HPDE6-E6E7 (cell line): ENCODE measurements at regions not wholly inside any gene's neighbourhood (a gene's known extent, or its start where the extent isn't known, plus 50 kb on each side); places are given as distances from the start of the nearest gene placed in this dataset.
A peak's percentile ranks its signal among the peaks of the same experiment; 100 is the strongest.
"Not testable (repeated sequence)": the region's sequence is repeated elsewhere in the genome, so short reads cannot be mapped to it uniquely, and the experiment has no call there.

ENCODE experiments used
- DNase-seq: peaks from one replicate; pipeline ENCODE4 v3.0.0; 2011; ENCODE audit warnings: missing footprints; ENCODE audit errors: extremely low spot score

DNA sequence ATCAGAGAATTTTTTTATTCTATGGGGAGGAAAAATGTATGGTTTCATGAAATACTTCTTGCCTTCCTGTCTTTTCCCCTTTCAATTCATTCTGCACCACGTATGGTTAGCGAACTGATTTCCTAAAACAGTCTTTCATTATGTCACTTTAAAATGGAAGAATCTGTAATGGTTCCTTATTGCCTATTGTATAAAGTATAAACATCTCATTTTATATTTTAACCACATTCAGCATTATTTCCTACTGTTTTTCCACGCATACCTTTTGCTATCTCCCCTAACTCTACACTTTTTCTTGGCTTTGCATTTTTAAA is 232.3 kb upstream of the B3GALT2 start:
- DNase-seq = no peak

DNA sequence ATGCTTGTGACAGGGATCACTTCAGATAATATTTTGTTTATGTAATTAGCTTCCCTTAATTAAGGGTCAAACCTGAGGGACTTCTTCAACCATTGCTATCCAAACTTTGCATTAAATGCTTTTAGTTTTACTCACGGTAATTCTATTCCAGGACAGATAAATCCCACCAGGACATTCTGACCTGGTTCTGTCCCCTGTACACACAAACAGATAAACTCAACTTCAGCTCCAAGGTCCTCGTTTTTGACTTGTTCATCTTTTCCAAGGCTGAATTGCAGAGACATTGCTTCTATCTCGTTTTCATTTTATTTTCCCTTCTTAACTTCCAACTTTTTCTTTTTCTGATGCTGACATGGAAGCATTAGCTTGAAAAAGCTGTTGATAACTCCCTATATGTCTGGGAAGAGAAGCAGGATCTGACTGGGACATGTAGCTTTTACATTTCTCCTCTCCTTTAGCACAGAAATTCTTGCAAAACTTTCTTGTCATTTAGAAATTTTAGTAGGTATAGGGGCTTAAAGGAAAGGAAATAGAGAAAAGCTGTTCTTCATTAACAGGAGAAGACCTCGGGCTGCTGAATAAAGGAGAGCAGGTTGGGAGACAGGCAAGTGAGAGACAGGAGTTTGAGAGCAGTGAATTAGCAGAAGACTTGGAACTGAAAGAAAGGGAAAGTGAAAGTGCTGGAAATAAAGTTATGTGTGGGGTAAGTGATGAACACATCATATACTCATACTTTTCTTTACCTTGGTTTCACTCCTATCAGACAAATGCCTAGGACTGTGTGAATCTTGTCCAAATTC is 231.7 kb upstream of the B3GALT2 start:
- peak; percentile 34 for DNase-seq

DNA sequence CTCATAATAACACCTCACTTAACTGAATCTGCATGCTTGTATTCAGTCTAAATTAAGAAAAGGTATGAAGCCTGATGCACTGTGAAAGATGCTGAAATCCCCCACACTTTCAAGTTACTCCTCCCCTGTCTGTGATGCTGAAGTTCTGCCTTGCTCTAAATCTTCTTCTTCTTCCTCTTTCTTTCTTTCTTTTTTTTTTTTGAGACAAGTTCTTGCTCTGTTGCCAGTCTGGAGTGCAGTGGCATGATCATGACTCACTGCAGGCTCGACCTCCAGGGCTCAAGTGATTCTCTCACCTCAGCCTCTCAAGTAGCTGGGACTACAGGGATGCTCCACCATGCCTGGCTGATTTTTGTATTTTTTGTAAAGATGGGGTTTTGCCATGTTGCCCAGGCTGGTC is 231.0 kb upstream of the B3GALT2 start:
- DNase-seq = no peak

DNA sequence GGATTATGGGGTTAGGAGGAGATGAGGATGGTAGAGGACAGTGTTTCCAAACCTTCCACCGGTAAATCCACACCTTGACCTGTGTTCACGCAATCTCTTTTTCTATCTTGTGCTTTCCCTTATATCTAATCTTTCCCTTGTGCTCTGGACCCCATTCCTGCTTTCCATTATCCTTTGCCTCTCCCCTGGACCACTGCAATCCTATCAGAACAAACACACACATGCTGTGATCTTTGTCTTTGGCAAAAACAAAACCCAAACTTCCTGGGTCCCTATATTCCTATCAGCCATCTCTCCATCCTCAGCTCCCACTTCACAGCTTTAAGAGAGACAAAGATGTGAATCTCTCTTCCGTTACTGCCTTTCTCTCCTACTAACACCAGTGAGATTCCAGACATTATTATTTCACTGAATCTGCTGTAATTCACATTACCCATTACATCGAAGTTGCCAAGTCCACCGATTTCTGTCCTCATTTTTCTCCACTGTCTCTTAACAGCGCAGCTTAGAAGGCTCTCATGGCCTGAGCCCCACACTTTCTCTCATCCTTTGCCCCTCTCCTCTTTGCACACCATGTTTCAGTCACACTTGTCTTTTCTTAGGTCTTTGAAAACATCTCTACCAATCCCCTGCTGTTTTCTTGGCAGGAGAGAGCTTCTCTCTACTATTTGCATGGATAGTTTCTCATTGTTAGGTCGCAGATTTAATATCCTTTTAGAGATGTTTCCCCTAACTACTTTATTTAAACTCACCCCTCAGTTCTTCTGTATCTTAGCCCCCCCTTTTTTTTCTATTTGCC is 230.0 kb upstream of the B3GALT2 start:
- no peak for DNase-seq

DNA sequence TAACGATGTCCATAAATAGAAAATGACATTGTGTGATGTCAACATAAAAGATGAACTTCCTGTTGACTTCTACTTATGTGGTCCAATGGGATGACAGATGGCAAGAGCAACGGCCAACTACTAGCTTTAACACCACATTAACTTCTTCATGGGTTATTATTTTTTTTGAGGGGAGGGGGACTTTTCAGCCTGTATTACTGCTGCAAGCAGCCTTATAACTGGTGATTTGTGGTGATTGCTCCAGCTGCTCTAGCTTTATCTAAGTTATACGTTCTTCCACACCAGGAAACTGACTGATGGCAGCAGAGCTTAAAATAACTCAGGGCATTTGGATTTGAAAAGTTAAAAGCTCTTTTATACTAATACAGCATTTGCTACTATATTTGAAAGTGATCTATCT is 228.8 kb upstream of the B3GALT2 start:
- no peak for DNase-seq

DNA sequence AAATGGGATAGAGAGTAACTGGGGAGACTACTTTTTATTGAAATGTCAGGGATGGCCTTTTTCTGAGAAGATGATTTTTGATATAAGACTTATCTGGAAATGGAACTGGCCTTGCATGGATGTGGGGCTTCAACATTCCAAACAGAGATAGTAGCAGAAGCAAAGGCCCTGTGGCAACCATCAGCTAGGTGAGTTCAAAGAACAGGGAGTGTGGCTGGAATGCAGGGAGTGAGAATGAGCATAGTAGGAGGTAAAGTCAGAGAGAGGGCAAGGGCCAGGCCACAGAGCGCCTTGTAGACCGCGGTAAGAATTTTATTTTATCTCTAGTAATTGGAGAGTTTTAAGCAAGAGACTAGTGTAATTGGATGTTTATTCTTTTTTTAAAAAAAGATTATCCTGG is 227.0 kb upstream of the B3GALT2 start:
- DNase-seq = no peak

DNA sequence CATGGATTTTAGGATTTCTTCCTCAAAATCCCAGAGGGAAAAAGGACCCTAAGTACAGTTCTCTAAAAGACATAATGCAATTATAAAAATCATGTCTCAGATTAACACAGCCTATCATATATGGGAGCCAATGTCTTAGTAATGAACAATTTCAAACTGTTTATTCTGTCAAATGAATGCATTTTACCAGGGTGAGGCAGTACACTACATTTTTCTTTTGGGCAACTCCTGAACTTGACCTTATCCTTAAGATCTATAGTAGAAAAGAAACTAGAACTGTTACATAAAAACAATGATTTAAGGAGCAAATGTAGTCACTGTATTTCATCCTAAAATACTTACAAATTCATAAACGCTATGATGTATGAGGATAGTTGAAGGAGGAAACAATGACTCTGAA is 226.3 kb upstream of the B3GALT2 start:
- no peak for DNase-seq

DNA sequence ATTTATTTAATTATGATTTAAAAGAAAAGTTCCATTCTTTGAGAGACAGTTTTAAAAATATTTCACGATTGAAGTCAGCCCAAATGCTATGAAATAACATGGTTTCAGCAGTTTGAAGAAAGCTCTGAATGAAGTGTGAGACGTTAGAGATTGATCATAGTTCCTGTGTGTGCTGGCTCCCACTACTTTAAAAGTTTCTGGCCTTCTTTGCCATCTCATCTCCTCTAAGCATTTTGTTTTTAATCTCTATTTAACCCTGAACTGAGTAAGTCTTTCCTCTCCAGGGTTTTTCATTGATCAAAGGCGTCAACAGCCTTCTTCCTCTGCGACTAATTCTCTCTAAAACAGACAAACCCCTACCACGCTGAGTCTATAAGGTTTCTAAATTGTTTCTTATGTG is 225.3 kb upstream of the B3GALT2 start:
- DNase-seq = no peak

DNA sequence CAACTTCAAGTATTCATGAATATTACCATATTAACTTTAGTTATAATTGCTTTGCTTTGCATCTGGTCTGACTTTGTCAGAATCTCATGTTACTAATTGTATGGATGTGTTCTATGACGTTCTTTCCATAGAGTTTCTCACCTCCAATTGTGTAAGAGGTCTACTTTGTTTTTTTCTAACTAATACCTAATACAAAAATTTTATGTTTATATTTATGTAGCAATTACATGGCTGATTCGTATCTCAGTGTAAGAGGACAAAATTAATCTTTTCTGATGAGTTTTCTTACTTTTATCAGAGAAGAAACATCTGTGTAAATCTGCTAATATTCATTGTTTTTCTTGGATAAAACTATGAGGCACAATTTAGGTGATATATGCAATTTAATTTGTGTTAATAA is 224.8 kb upstream of the B3GALT2 start:
- no peak for DNase-seq

DNA sequence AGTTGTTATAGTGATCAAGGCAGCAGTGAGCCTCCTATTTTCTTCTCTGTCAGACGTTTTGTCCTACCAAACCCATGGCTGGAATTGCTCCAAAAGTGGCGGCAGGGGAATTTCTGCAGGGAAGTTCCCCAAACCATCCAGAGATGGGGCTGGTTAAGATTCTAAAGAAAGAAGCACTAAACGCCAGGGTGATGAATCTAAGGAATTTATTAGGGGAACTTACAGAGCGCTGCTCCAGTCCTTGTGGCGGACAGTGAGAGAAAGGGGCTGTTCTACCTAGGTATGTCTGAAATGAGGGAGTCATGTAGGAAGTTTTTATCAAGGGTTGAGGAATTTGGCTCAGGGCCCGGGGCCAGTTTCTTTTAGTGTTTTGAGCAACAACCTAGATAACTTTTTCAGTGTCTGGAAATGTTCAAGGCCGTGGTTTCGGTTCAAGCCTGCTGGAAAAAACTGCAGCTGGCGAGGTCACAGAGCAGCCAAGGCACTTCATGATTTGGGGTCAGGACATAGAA is 222.4 kb upstream of the B3GALT2 start:
- DNase-seq = no peak

DNA sequence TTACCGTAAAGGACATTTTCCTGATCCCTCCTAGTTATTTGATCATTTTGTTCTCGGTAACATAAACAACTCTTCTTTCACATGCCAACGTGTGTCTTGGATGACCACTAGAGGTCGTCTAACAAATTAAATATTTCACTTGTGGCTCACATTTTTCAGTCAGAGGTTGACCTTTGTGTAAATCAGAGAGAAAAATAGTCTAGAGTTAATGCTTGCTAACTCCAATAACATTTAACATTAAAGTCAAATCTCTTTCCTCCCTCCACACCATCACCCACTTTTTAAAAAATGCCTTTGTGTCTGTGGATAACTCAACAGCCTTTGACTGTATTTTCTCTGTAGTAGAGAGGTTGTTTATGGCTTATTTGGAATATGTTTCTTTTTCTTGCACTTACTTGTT is 220.5 kb upstream of the B3GALT2 start:
- DNase-seq = no peak

DNA sequence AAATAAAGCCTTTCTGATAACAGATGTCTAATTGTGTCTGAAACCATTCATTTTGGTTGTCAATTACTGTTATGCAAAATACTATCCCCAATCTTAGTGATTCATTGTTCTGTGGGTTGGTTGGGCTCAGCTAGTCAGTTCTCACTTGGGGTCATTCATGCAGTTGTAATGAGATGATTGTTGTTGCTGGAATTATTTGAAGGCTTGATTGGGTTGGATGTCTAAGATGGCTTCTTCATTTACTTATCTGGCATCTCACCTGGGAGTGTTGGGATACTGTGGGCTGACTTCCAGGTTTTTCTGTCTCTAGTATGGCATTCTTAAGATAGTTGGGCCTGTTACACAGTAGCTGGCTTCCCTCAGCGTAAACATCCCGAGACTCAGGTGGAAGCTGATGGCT is 217.8 kb upstream of the B3GALT2 start:
- DNase-seq = no peak

DNA sequence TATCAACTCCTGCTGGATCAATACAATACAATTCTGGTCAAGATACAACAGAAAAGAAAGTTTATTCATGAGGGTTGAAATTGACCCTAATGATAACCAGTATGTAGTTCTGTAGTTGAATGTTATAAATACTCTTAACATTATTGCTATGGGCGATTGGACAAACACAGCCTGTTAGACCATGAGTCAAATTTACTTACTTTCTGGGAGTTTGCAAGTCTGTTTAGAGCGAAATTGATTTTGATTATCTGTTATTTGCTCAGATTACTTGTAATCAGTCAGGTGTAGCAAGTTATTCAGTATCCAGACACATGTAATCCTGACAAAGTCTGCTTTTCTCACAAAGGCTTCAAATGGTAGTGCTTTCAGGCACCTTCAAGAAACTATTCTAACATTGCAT is 216.6 kb upstream of the B3GALT2 start:
- no peak for DNase-seq

DNA sequence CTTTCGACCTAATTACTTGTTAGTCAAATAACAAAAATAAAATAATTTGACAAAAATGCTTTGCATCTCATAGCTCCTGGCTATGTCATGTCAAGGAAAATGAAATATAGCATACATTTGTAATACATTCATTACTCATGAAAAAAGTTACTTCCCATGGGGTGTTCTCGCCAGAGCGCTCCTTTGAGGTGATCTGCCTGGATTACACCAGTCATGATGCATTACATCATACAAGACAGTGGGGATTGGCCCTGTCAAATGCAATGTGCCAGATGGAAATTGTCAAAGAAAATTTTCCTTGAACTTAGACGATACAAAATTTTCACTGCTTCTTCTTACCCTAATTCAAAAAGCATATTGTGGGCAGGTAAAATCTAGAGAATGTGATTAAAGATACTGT is 215.6 kb upstream of the B3GALT2 start:
- no peak for DNase-seq

DNA sequence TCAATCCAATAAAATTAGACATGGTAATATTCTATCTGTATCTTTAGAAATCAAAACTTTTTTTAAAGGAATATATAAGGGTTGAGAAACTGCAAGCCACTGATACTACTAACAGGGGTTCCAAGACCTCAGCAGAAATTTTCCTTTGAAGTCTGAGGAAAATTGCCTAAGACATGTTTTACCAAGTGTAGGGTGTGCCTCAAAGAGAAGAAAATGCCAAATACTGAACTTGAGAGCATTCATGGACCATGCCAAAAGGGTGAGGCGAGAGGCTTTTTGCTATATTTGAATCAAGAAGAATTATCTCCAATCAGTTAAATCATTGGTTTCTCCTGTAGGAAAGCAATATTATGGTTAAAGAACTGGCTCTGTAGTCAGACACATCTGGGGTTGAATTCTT is 207.9 kb upstream of the B3GALT2 start:
- DNase-seq = no peak

DNA sequence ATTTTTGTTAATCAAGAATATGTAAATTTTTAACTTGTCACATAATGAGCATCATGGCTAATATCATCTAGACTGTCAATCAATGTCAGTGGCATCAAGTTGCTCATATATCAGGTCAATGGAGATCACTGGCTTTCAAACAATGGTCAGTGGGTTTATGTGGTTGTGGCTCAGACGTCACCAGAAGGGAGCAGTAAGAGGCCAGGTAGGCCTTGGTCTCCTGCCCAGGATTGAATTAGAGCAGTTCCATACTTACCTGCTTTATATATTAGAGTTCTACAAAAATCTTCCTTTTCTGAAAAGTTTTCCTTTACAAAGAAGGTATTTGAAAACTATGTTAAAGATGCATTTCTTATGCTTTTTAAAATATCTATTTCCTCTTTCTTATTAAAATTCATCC is 206.3 kb upstream of the B3GALT2 start:
- no peak for DNase-seq

DNA sequence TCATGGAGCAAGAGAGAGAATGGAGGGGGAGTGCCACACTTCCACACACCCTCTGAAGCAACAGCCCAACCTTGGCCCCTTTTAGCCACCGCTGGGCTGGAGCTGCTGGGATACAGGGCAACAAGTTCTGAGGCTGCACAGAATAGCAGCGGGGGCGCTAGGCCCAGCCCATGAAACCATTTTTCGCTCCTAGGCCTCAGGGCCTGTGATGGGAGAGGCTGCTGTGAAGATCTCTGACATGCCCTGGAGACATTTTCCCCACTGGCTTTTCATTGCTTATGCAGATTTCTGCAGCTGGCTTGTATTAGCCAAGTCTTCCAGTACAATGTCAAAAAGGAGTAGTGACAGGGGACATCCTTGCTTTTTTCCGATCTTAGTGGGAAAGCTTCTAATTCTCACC is 202.3 kb upstream of the B3GALT2 start:
- DNase-seq = no peak

DNA sequence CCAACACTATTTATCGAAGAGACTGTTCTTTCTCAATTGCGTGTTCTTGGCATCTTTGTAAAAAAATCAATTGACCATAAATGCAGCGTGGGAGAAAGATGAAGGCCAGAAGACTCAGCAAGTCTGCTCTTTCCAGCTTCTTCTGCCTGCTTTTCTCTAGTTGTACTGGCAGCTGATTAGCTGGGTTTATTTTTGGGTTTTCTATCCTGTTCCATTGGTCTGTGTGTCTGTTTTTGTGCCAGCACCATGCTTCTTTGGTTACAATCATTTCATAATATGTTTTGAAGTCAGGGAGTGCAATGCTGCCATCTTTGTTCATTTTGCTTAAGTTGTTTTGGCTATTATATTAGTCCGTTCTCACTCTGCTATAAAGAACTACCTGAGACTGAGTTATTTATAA is 201.8 kb upstream of the B3GALT2 start:
- no peak for DNase-seq

DNA sequence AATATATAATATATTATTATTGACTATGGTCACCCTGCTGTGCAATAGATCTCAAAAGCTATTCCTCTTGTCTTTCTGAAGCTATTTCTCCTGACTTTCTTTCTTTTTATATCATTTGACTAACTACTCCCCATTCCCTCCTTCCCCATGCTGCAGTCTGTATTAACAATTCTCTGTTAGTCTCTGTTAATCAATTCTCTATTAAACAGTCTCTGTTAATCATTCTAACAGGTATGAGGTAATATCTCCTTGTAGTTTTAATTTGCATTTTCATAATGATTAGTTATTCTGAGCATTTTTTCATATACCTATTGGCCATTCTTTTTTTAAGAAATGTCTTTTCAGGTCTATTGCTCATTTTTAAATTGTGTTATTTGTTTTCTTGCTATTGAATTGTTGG is 201.0 kb upstream of the B3GALT2 start:
- no peak for DNase-seq

DNA sequence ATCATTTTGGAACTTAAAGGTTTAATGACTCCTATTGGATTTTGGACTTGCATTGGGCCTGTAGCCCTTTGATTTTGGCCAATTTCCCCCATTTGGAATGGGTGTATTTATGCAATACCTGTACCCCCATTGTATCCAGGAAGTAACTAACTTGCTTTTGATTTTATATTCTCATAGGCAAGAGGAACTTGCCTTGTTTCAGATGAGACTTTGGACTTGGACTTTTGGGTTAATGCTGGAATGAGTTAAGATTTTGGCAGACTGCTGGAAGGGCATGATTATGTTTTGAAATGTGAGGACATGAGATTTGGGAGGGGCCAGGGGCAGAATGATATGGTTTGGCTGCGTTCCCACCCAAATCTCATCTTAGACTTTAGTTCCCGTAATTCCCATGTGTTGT is 192.0 kb upstream of the B3GALT2 start:
- DNase-seq = not testable (repeated sequence)

DNA sequence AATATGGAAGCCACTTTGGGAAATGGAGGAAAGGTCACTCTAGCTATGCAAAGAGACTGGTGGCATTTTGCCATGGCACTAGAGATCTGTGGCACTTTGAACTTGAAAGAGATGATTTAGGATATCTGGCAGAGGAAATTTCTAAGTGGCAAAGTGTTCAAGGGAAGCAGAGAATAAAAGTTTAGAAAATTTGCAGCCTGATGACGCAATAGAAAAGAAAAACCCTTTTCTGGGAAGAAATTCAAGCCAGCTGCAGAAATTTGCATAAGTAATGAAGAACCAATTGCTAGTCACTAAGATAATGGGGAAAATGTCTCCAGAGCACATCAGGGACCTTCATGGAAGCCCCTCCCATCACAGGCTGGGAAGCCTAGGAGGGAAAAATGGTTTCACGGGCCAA is 191.1 kb upstream of the B3GALT2 start:
- DNase-seq = no peak

DNA sequence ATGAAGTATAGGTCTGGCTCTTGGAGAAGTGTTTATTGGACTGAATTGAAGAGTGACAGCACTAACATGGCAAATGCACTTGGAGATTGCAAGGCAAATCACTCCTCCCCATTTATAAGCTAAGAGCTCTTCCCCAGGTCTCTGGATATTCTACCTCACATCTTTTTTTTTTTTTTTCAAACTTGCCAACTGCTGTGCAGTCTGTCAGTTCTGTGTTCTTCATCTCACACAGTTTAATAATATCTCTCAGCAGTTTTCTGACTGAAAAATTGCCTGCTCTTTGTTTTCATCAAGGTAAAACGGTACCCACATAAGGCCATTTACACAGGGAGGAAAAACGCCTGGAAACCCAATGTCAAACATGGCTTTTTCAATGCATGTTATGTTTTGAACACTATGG is 186.1 kb upstream of the B3GALT2 start:
- no peak for DNase-seq

DNA sequence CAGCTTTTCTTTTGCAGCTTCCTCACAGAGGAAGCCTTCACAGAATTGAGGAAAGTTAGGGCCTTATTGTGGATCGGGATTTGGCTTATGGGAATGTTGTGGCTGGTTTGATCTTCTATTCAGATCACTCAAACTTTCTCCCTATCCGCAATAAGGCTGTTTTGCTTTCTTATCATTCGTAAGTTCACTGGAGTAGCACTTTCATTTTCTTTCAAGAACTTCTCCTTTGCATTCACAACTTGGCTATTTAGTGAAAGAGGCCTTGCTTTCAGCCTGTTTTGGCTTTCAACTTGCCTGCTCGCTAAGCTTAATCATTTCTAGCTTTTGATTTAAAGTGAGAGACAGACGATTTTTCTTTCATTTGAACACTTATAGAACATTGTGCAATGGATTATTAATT is 181.9 kb upstream of the B3GALT2 start:
- no peak for DNase-seq
